ENCODE measurements at regions not wholly inside any gene's neighbourhood (a gene's known extent, or its start where the extent isn't known, plus 50 kb on each side); places are given as distances from the start of the nearest gene placed in this dataset.

GRCh38 chr2:2448178-2448577, 117.1 kb upstream of the MYT1L start (continued):
- TF ChIP-seq CHD1 (IDR thresholded peaks at IDR 0.05; ENCODE audit: low read depth, low read length) (no peak), EGR1 (IDR thresholded peaks at IDR 0.05; ENCODE audit: borderline replicate concordance, low read depth, low read length) (no peak)

Measured in H1 (cell line).